Lung (tissue), 11 donors: ENCODE measurements at regions not wholly inside any gene's neighbourhood (a gene's known extent, or its start where the extent isn't known, plus 50 kb on each side); places are given as distances from the start of the nearest gene placed in this dataset.

ENCODE experiments used
- ATAC-seq: fragments of 200-7000 bp; cut with Tn5 transposase; one replicate; pipeline ENCODE4 v1.9.1; 2020; ENCODE audit warnings: moderate number of reproducible peaks; ENCODE audit not compliant: insufficient read depth, low FRiP score
- DNase-seq, 3 donors: peaks; one replicate each; pipeline ENCODE4 v3.0.0-alpha.2; 2013 to 2017
- H3K27ac ChIP-seq, 2 donors: one replicate each; pipeline ENCODE4 v1.5.1; 2013; ENCODE audit warnings: mild to moderate bottlenecking in 2 of 2, moderate library complexity in 2 of 2, control low read depth in 1 of 2, inconsistent platforms in 1 of 2, low read depth in 1 of 2, low read length in 1 of 2
- H3K27me3 ChIP-seq, 3 donors: one replicate each; pipeline ENCODE4 v1.5.1; 2013; ENCODE audit warnings: low read length in 2 of 3; ENCODE audit not compliant: control insufficient read depth in 3 of 3, insufficient read depth in 3 of 3
- H3K36me3 ChIP-seq, 4 donors: one replicate each; pipeline ENCODE4 v1.5.1; 2013; ENCODE audit warnings: low read length in 4 of 4, mild to moderate bottlenecking in 1 of 4, moderate library complexity in 1 of 4; ENCODE audit not compliant: control insufficient read depth in 4 of 4, insufficient read depth in 4 of 4
- H3K4me1 ChIP-seq, 5 donors: one replicate each; pipeline ENCODE4 v1.5.1; 2013; ENCODE audit warnings: low read length in 5 of 5, mild to moderate bottlenecking in 2 of 5, moderate library complexity in 1 of 5; ENCODE audit not compliant: control insufficient read depth in 5 of 5, insufficient read depth in 5 of 5
- H3K4me3 ChIP-seq: one replicate; pipeline ENCODE4 v1.5.1; 2013; ENCODE audit warnings: mild to moderate bottlenecking, control low read depth, moderate library complexity
- H3K9ac ChIP-seq, 2 donors: one replicate each; pipeline ENCODE4 v1.5.1; 2013; ENCODE audit warnings: low read length in 2 of 2, control low read depth in 1 of 2; ENCODE audit not compliant: insufficient read depth in 1 of 2
- H3K9me3 ChIP-seq, 4 donors: one replicate each; pipeline ENCODE4 v1.5.1; 2013; ENCODE audit warnings: low read length in 3 of 4, mild to moderate bottlenecking in 1 of 4, moderate library complexity in 1 of 4; ENCODE audit not compliant: control insufficient read depth in 4 of 4, insufficient read depth in 3 of 4
- CTCF ChIP-seq: IDR thresholded peaks from 2 replicates; pipeline ENCODE4 v1.5.1; 2012; ENCODE audit warnings: mild to moderate bottlenecking; ENCODE audit errors: control extremely low read depth, extremely low read depth
- WGBS, 2 donors: extraction: QIAGEN DNeasy Blood & Tissue Kit; methylation state at CpG; one replicate each; pipeline ENCODE4 v1.1.7; 2013; 5-methylcytosine and 5-hydroxymethylcytosine counted together
- donor health status: control.
- donor health status: control.
- donor health status: Bipolar disorder and iron deficiency.
- donor health status: healthy.
- donor health status: DM: yes; HTN: yes; CAD: no.

- Histone ChIP-seq H3K9me3 (peaks cover 0 to 2% (median 0%) of the 10 kb centered on the region in 4 donors), H3K9ac (no peak overlapping the region), H3K4me3 (no peak overlapping the region), H3K36me3 (no peaks in the 10 kb centered on the region), H3K27ac (no peak overlapping the region), H3K4me1 (peaks cover 0 to 3% (median 0%) of the 10 kb centered on the region in 5 donors), H3K27me3 (no peaks in the 10 kb centered on the region)
- ATAC-seq, result no peak
- no peak for TF ChIP-seq CTCF
- 66 to 93% methylated on average over 1 of the region's 1 CpG for WGBS, 2 donors
- no peak for DNase-seq
Observed at GRCh38 chr17:71325117-71325516, 795.7 kb upstream of the SOX9 start.

- Histone ChIP-seq H3K4me3 (no peak overlapping the region), H3K9me3 (peaks cover 0 to 2% (median 0%) of the 10 kb centered on the region in 4 donors), H3K27ac (no peak overlapping the region), H3K27me3 (no peaks in the 10 kb centered on the region), H3K36me3 (no peaks in the 10 kb centered on the region), H3K9ac (no peak overlapping the region), H3K4me1 (peaks cover 0 to 3% (median 0%) of the 10 kb centered on the region in 5 donors)
- ATAC-seq, result no peak
- no peak for TF ChIP-seq CTCF
- no peak for DNase-seq
- WGBS, 2 donors, result 72 to 76% methylated on average over 3 of the region's 3 CpGs
Observed at GRCh38 chr17:71325886-71326285, 794.9 kb upstream of the SOX9 start.

- H3K27ac ChIP-seq, result no peak overlapping the region
- WGBS, 2 donors, result 46 to 68% methylated on average over 5 of the region's 5 CpGs
- ATAC-seq, result no peak
Observed at GRCh38 chr17:71327376-71328059, 793.3 kb upstream of the SOX9 start.

More at GRCh38 chr17:71327376-71328059, 793.3 kb upstream of the SOX9 start:
- no peak overlapping the region for H3K4me3 ChIP-seq
- H3K4me1 ChIP-seq, result peaks cover 0 to 3% (median 0%) of the 10 kb centered on the region in 5 donors
- H3K9ac ChIP-seq, result no peak overlapping the region
- H3K9me3 ChIP-seq, result peaks cover 0 to 2% (median 0%) of the 10 kb centered on the region in 4 donors
- no peak for DNase-seq
- no peaks in the 10 kb centered on the region for H3K27me3 ChIP-seq
- no peak for TF ChIP-seq CTCF
- no peaks in the 10 kb centered on the region for H3K36me3 ChIP-seq
